GM12878 (cell line): ENCODE measurements at regions not wholly inside any gene's neighbourhood (a gene's known extent, or its start where the extent isn't known, plus 50 kb on each side); places are given as distances from the start of the nearest gene placed in this dataset.
"Not testable (repeated sequence)": the region's sequence is repeated elsewhere in the genome, so short reads cannot be mapped to it uniquely, and the experiment has no call there.

ENCODE experiments used
- ATAC-seq: fragments of 200-7000 bp; cut with Tn5 transposase; 3 replicates; pipeline ENCODE4 v1.9.1; 2020; ENCODE audit warnings: mild to moderate bottlenecking, moderate library complexity
- BruUV-seq: library from RNA; stranded (reverse); fragments of 400-500 nt; replicated peaks from 2 replicates; lab custom pipeline; 2021; lab: Mats Ljungman, UMichigan
- CTCF ChIA-PET: fragments of 300-600 bp; sonication (Branson Sonifier 250); formaldehyde crosslinking; extraction: SDS; loops from one replicate; lab custom pipeline; 2021; ENCODE audit warnings: inconsistent platforms; lab: Yijun Ruan, JAX
- POLR2A ChIA-PET: fragments of 350-600 bp; formaldehyde crosslinking; extraction: SDS; loops from one replicate; lab custom pipeline; 2021; ENCODE audit warnings: inconsistent platforms; lab: Charles Lee
- RAD21 ChIA-PET: fragments of 300-600 bp; sonication (Branson Sonifier 250); formaldehyde crosslinking; loops from one replicate; lab custom pipeline; 2023; ENCODE audit warnings: antibody characterized with exemption; ENCODE audit not compliant: unreplicated experiment; lab: Charles Lee
- SMC1A ChIA-PET: fragments of 300-600 bp; sonication (Branson Sonifier 250); formaldehyde crosslinking; loops from one replicate; lab custom pipeline; 2023; ENCODE audit not compliant: unreplicated experiment, uncharacterized antibody; lab: Charles Lee
- DNase-seq: peaks from one replicate; pipeline ENCODE4 v3.0.0-alpha.2; 2011; ENCODE audit warnings: low read depth, low spot score
- FAIRE-seq: peaks from 3 replicates; lab custom pipeline; 2011; peaks lifted over from hg19 to GRCh38; lab: Jason Lieb, UNC
- H2AFZ ChIP-seq: 2 replicates; pipeline ENCODE4 v1.6.0; 2011; ENCODE audit warnings: low read depth, low read length, control low read depth; ENCODE audit not compliant: control insufficient read depth
- H3K27ac ChIP-seq: 2 replicates; pipeline ENCODE4 v1.5.1; 2011; ENCODE audit warnings: control low read depth; ENCODE audit not compliant: control insufficient read depth, insufficient read depth
- H3K27me3 ChIP-seq, 2 experiments: replicated peaks in 1 of 2; 2 replicates each; pipeline versions ENCODE4 v1.6.0 to v1.6.1; 2011; ENCODE audit warnings: low read length in 1 of 2; ENCODE audit not compliant: control insufficient read depth in 2 of 2, insufficient read depth in 2 of 2
- H3K36me3 ChIP-seq, 2 experiments: 2 replicates each; pipeline ENCODE4 v1.5.1; 2011; ENCODE audit warnings: low read length in 1 of 2; ENCODE audit not compliant: control insufficient read depth in 2 of 2, insufficient read depth in 2 of 2
- H3K4me1 ChIP-seq: 2 replicates; pipeline ENCODE4 v1.6.1; 2011; ENCODE audit warnings: mild to moderate bottlenecking, low read length, moderate library complexity, mixed read lengths; ENCODE audit not compliant: control insufficient read depth, insufficient read depth
- H3K4me2 ChIP-seq: 2 replicates; pipeline ENCODE4 v1.6.0; 2011; ENCODE audit warnings: control low read depth; ENCODE audit not compliant: control insufficient read depth, insufficient read depth
- H3K4me3 ChIP-seq: fragments of 200-600 bp; sonication (generic); 2 replicates; pipeline ENCODE4 v1.5.1; 2016
- H3K79me2 ChIP-seq: 2 replicates; pipeline ENCODE4 v1.6.0; 2011; ENCODE audit warnings: low read length; ENCODE audit not compliant: control insufficient read depth, insufficient read depth
- H3K9ac ChIP-seq: 2 replicates; pipeline ENCODE4 v1.8.0; 2011; ENCODE audit warnings: low read length, control low read depth, mixed read lengths; ENCODE audit not compliant: control insufficient read depth, insufficient read depth
- H3K9me3 ChIP-seq: replicated peaks from 3 replicates; pipeline ENCODE4 v1.5.1; 2011; ENCODE audit warnings: mild to moderate bottlenecking, low read length; ENCODE audit not compliant: control insufficient read depth, insufficient read depth
- H4K20me1 ChIP-seq: 2 replicates; pipeline ENCODE4 v1.6.0; 2011; ENCODE audit not compliant: control insufficient read depth, insufficient read depth
- ZBED1 ChIP-seq: IDR thresholded peaks from 2 replicates; pipeline ENCODE4 v1.6.1; 2016; ENCODE audit warnings: borderline replicate concordance
- ZNF217 ChIP-seq: fragments of 450-650 bp; IDR thresholded peaks from 2 replicates; pipeline ENCODE4 v1.6.1; 2017; ENCODE audit warnings: antibody characterized with exemption, mild to moderate bottlenecking
- in situ Hi-C: fragments of 300-500 bp; cut with MboI; formaldehyde crosslinking; loops from 9 replicates; pipeline ENCODE4 v1.14.3; 2018; ENCODE audit warnings: mixed read lengths
- intact Hi-C: fragments of 100-400 bp; cut with micrococcal nuclease; formaldehyde crosslinking; loops from one replicate; pipeline ENCODE4 v1.14.2; 2022; ENCODE audit not compliant: unreplicated experiment
- TF ChIP-seq, protein P1 (sequence below): IDR thresholded peaks from 2 replicates; pipeline ENCODE4 v1.6.1; 2011; ENCODE audit warnings: borderline replicate concordance, low read depth, mild to moderate bottlenecking, moderate library complexity, low read length; ENCODE audit not compliant: insufficient read depth, poor library complexity, severe bottlenecking
- TF ChIP-seq, protein P2 (sequence below): IDR thresholded peaks from 2 replicates; pipeline ENCODE4 v1.6.1; 2011; ENCODE audit warnings: mild to moderate bottlenecking, low read depth, low read length, moderate library complexity; ENCODE audit not compliant: insufficient replicate concordance
- TF ChIP-seq, protein P3 (sequence below): IDR thresholded peaks from 2 replicates; pipeline ENCODE4 v1.6.1; 2012; ENCODE audit warnings: low read depth, low read length, improper control_type of control experiment

DNA sequence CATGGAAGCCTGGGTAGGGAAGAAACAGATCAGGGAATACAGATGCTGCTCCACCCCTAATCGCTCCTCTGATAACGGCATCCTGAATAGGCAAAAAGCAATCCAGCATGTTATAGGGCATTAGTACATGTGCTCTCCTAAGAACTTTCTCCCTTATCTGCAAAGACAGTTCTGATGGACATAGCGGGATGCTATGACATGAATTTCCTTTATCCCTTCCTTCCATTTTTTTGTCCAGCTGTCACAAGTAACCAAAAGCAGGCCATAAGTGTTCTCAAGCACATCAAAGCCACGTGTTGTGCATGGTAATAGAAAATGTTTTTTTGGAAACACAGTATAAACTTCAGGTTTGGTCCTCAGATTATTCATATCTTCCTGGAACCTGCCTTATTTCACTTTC is 141.4 kb upstream of the MON1B start (continued):
- TF ChIP-seq, protein P1, sequence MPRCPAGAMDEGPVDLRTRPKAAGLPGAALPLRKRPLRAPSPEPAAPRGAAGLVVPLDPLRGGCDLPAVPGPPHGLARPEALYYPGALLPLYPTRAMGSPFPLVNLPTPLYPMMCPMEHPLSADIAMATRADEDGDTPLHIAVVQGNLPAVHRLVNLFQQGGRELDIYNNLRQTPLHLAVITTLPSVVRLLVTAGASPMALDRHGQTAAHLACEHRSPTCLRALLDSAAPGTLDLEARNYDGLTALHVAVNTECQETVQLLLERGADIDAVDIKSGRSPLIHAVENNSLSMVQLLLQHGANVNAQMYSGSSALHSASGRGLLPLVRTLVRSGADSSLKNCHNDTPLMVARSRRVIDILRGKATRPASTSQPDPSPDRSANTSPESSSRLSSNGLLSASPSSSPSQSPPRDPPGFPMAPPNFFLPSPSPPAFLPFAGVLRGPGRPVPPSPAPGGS = no peak
- no peak for TF ChIP-seq ZBED1
- TF ChIP-seq, protein P2, sequence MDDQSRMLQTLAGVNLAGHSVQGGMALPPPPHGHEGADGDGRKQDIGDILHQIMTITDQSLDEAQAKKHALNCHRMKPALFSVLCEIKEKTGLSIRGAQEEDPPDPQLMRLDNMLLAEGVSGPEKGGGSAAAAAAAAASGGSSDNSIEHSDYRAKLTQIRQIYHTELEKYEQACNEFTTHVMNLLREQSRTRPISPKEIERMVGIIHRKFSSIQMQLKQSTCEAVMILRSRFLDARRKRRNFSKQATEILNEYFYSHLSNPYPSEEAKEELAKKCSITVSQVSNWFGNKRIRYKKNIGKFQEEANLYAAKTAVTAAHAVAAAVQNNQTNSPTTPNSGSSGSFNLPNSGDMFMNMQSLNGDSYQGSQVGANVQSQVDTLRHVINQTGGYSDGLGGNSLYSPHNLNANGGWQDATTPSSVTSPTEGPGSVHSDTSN = no peak
- TF ChIP-seq ZNF217 = no peak
- TF ChIP-seq, protein P3, sequence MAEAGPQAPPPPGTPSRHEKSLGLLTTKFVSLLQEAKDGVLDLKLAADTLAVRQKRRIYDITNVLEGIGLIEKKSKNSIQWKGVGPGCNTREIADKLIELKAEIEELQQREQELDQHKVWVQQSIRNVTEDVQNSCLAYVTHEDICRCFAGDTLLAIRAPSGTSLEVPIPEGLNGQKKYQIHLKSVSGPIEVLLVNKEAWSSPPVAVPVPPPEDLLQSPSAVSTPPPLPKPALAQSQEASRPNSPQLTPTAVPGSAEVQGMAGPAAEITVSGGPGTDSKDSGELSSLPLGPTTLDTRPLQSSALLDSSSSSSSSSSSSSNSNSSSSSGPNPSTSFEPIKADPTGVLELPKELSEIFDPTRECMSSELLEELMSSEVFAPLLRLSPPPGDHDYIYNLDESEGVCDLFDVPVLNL = no peak

DNA sequence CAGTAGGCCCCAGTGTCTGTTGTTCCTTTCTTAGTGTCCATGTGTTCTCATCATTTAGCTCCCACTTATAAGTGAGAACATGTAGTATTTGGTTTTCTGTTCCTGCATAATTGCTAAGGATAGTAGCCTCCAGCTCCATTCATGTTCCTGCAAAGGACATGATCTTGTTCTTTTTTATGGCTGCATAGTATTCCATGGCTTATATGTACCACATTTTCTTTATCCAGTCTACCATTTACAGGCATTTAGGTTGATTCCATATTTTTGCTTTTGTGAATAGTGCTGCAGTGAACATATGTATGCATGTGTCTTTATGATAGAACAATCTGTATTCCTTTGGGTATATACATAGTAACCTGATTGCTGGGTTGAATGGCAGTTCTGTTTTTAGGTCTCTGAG is 134.4 kb upstream of the MON1B start:
- in situ Hi-C loops, H3K27ac ChIP-seq, H2AFZ ChIP-seq, H3K9me3 ChIP-seq, H3K4me1 ChIP-seq, FAIRE-seq, H3K27me3 ChIP-seq, intact Hi-C loops, ATAC-seq, H3K4me2 ChIP-seq, BruUV-seq, H3K4me3 ChIP-seq, DNase-seq, RAD21 ChIA-PET, H3K79me2 ChIP-seq, H4K20me1 ChIP-seq, H3K9ac ChIP-seq, POLR2A ChIA-PET, SMC1A ChIA-PET, CTCF ChIA-PET, H3K36me3 ChIP-seq: not testable (repeated sequence)
